CD4-positive, alpha-beta T cell (primary cell): ENCODE measurements at regions not wholly inside any gene's neighbourhood (a gene's known extent, or its start where the extent isn't known, plus 50 kb on each side); places are given as distances from the start of the nearest gene placed in this dataset.

ENCODE experiments used
- ATAC-seq: fragments of 200-7000 bp; cut with Tn5 transposase; one replicate; pipeline ENCODE4 v1.10.0; 2022; ENCODE audit warnings: mild to moderate bottlenecking; ENCODE audit not compliant: poor library complexity
- CTCF ChIA-PET: fragments of 350-600 bp; sonication (Branson Sonifier 250); formaldehyde crosslinking; loops from one replicate; lab custom pipeline; 2021; ENCODE audit warnings: antibody characterized with exemption, inconsistent platforms; lab: Charles Lee
- POLR2A ChIA-PET: fragments of 350-600 bp; sonication (Branson Sonifier 250); formaldehyde crosslinking; loops from one replicate; lab custom pipeline; 2021; ENCODE audit warnings: antibody characterized with exemption, inconsistent platforms; lab: Charles Lee
- DNase-seq, 14 experiments: peaks; one replicate each; pipeline ENCODE4 v3.0.0-alpha.2; 2013 to 2020; ENCODE audit warnings: mixed read lengths in 2 of 14
- H3K27ac ChIP-seq, 2 donors: one replicate each; pipeline versions ENCODE4 v1.5.1 to v1.7.0; 2013; ENCODE audit warnings: low read length in 2 of 2, low read depth in 1 of 2, mild to moderate bottlenecking in 1 of 2
- H3K27me3 ChIP-seq, 2 experiments: 1 replicate in 1 of 2; 2 replicates in 1 of 2; pipeline versions ENCODE4 v1.6.1 to v1.7.0; 2013; ENCODE audit warnings: low read length in 2 of 2, control low read depth in 1 of 2, mild to moderate bottlenecking in 1 of 2, moderate library complexity in 1 of 2; ENCODE audit not compliant: insufficient read depth in 2 of 2, control insufficient read depth in 1 of 2
- H3K36me3 ChIP-seq: one replicate; pipeline ENCODE4 v1.6.1; 2013; ENCODE audit warnings: low read length, control low read depth; ENCODE audit not compliant: insufficient read depth
- H3K4me1 ChIP-seq: one replicate; pipeline ENCODE4 v1.6.1; 2013; ENCODE audit warnings: low read length, control low read depth; ENCODE audit not compliant: insufficient read depth
- H3K4me3 ChIP-seq: one replicate; pipeline ENCODE4 v1.5.1; 2013; ENCODE audit warnings: mild to moderate bottlenecking, low read length, moderate library complexity
- H3K9me3 ChIP-seq, 2 experiments: 1 replicate in 1 of 2; 2 replicates in 1 of 2; pipeline versions ENCODE4 v1.6.1 to v1.7.0; 2013; ENCODE audit warnings: low read length in 2 of 2, mild to moderate bottlenecking in 2 of 2, control low read depth in 1 of 2, moderate library complexity in 1 of 2; ENCODE audit not compliant: control insufficient read depth in 1 of 2, insufficient read depth in 1 of 2
- H3K27ac Mint-ChIP-seq: one replicate; pipeline ENCODE4 v1.8.0; 2020; ENCODE audit warnings: mixed read lengths
- H3K27me3 Mint-ChIP-seq: one replicate; pipeline ENCODE4 v1.8.0; 2021; ENCODE audit warnings: mixed read lengths
- H3K36me3 Mint-ChIP-seq: one replicate; pipeline ENCODE4 v1.8.0; 2021; ENCODE audit warnings: low read depth, mixed read lengths
- H3K4me1 Mint-ChIP-seq: one replicate; pipeline ENCODE4 v1.8.0; 2021; ENCODE audit warnings: low read depth, mixed read lengths
- H3K4me3 Mint-ChIP-seq: one replicate; pipeline ENCODE4 v1.8.0; 2020; ENCODE audit warnings: mild to moderate bottlenecking, mixed read lengths
- H3K9me3 Mint-ChIP-seq: one replicate; pipeline ENCODE4 v1.8.0; 2020; ENCODE audit warnings: mixed read lengths
- CTCF ChIP-seq: fragments of 200-600 bp; IDR thresholded peaks from one replicate; pipeline ENCODE4 v1.8.0; 2022; ENCODE audit warnings: antibody characterized with exemption, mild to moderate bottlenecking
- intact Hi-C, 2 experiments: fragments of 100-400 bp; cut with DNase I in 1 of 2; cut with micrococcal nuclease in 1 of 2; formaldehyde crosslinking; loops; one replicate each; pipeline versions ENCODE4 v1.15.1 to v1.9.0; 2023 to 2025; cut with DNase I, micrococcal nuclease

GRCh38 chr13:43990021-43990420 lies 110.3 kb downstream of the LACC1 start:
- Histone ChIP-seq H3K4me3 (no peak overlapping the region), H3K9me3 (peaks cover 6 to 11% of the 10 kb centered on the region in 2 experiments), H3K36me3 (no peaks in the 10 kb centered on the region), H3K4me1 (no peaks in the 10 kb centered on the region), H3K27me3 (no peaks in the 10 kb centered on the region), H3K27ac (no peak overlapping the region)
- Mint-ChIP-seq H3K9me3 (peaks cover 7% of the 10 kb centered on the region), H3K27ac (no peak overlapping the region), H3K4me1 (no peaks in the 10 kb centered on the region), H3K27me3 (peaks cover 23% of the 10 kb centered on the region), H3K4me3 (no peak overlapping the region), H3K36me3 (no peaks in the 10 kb centered on the region)
- ATAC-seq (no peak), DNase-seq (no peak)
- ChIA-PET POLR2A (no interaction called here), CTCF (no interaction called here)
- TF ChIP-seq CTCF: no peak
- intact Hi-C loops: no loop called here

- no peak overlapping the region for H3K4me3 Mint-ChIP-seq
- ATAC-seq (no peak), DNase-seq (no peak)
- H3K36me3 Mint-ChIP-seq: no peaks in the 10 kb centered on the region
- Histone ChIP-seq H3K27ac (no peak overlapping the region), H3K27me3 (no peaks in the 10 kb centered on the region), H3K4me3 (no peak overlapping the region), H3K4me1 (no peaks in the 10 kb centered on the region), H3K9me3 (peaks cover 7 to 15% of the 10 kb centered on the region in 2 experiments), H3K36me3 (no peaks in the 10 kb centered on the region)
- ChIA-PET CTCF (no interaction called here), POLR2A (no interaction called here)
- TF ChIP-seq CTCF: no peak
- H3K4me1 Mint-ChIP-seq: no peaks in the 10 kb centered on the region
- H3K27ac Mint-ChIP-seq: no peak overlapping the region
- intact Hi-C loops: no loop called here
- peaks cover 23% of the 10 kb centered on the region for H3K27me3 Mint-ChIP-seq
- peaks cover 8% of the 10 kb centered on the region for H3K9me3 Mint-ChIP-seq
Measured at GRCh38 chr13:43990829-43991228, 111.1 kb downstream of the LACC1 start.

GRCh38 chr13:43991773-43992201 lies 112.1 kb downstream of the LACC1 start:
- Mint-ChIP-seq H3K4me3 (no peak overlapping the region), H3K9me3 (peaks cover 10% of the 10 kb centered on the region), H3K36me3 (no peaks in the 10 kb centered on the region), H3K27me3 (peaks cover 23% of the 10 kb centered on the region), H3K27ac (no peak overlapping the region), H3K4me1 (no peaks in the 10 kb centered on the region)
- ChIA-PET POLR2A (no interaction called here), CTCF (no interaction called here)
- Histone ChIP-seq H3K4me3 (no peak overlapping the region), H3K27me3 (no peaks in the 10 kb centered on the region), H3K4me1 (no peaks in the 10 kb centered on the region), H3K36me3 (no peaks in the 10 kb centered on the region), H3K9me3 (peaks cover 12 to 15% of the 10 kb centered on the region in 2 experiments), H3K27ac (no peak overlapping the region)
- no peak for ATAC-seq
- intact Hi-C loops: no loop called here
- no peak for DNase-seq
- TF ChIP-seq CTCF: no peak
